GM12878 (cell line): ENCODE measurements at regions not wholly inside any gene's neighbourhood (a gene's known extent, or its start where the extent isn't known, plus 50 kb on each side); places are given as distances from the start of the nearest gene placed in this dataset.

Source experiments
- ATAC-seq: fragments of 200-7000 bp; cut with Tn5 transposase; 3 replicates; pipeline ENCODE4 v1.9.1; 2020; ENCODE audit warnings: mild to moderate bottlenecking, moderate library complexity
- BruUV-seq: library from RNA; stranded (reverse); fragments of 400-500 nt; replicated peaks from 2 replicates; lab custom pipeline; 2021; lab: Mats Ljungman, UMichigan
- CTCF ChIA-PET: fragments of 300-600 bp; sonication (Branson Sonifier 250); formaldehyde crosslinking; extraction: SDS; loops from one replicate; lab custom pipeline; 2021; ENCODE audit warnings: inconsistent platforms; lab: Yijun Ruan, JAX
- POLR2A ChIA-PET: fragments of 350-600 bp; formaldehyde crosslinking; extraction: SDS; loops from one replicate; lab custom pipeline; 2021; ENCODE audit warnings: inconsistent platforms; lab: Charles Lee
- RAD21 ChIA-PET: fragments of 300-600 bp; sonication (Branson Sonifier 250); formaldehyde crosslinking; loops from one replicate; lab custom pipeline; 2023; ENCODE audit warnings: antibody characterized with exemption; ENCODE audit not compliant: unreplicated experiment; lab: Charles Lee
- SMC1A ChIA-PET: fragments of 300-600 bp; sonication (Branson Sonifier 250); formaldehyde crosslinking; loops from one replicate; lab custom pipeline; 2023; ENCODE audit not compliant: unreplicated experiment, uncharacterized antibody; lab: Charles Lee
- DNase-seq: peaks from one replicate; pipeline ENCODE4 v3.0.0-alpha.2; 2011; ENCODE audit warnings: low read depth, low spot score
- FAIRE-seq: peaks from 3 replicates; lab custom pipeline; 2011; peaks lifted over from hg19 to GRCh38; lab: Jason Lieb, UNC
- H2AFZ ChIP-seq: 2 replicates; pipeline ENCODE4 v1.6.0; 2011; ENCODE audit warnings: low read depth, low read length, control low read depth; ENCODE audit not compliant: control insufficient read depth
- H3K27ac ChIP-seq: 2 replicates; pipeline ENCODE4 v1.5.1; 2011; ENCODE audit warnings: control low read depth; ENCODE audit not compliant: control insufficient read depth, insufficient read depth
- H3K27me3 ChIP-seq, 2 experiments: replicated peaks in 1 of 2; 2 replicates each; pipeline versions ENCODE4 v1.6.0 to v1.6.1; 2011; ENCODE audit warnings: low read length in 1 of 2; ENCODE audit not compliant: control insufficient read depth in 2 of 2, insufficient read depth in 2 of 2
- H3K36me3 ChIP-seq, 2 experiments: 2 replicates each; pipeline ENCODE4 v1.5.1; 2011; ENCODE audit warnings: low read length in 1 of 2; ENCODE audit not compliant: control insufficient read depth in 2 of 2, insufficient read depth in 2 of 2
- H3K4me1 ChIP-seq: 2 replicates; pipeline ENCODE4 v1.6.1; 2011; ENCODE audit warnings: mild to moderate bottlenecking, low read length, moderate library complexity, mixed read lengths; ENCODE audit not compliant: control insufficient read depth, insufficient read depth
- H3K4me2 ChIP-seq: 2 replicates; pipeline ENCODE4 v1.6.0; 2011; ENCODE audit warnings: control low read depth; ENCODE audit not compliant: control insufficient read depth, insufficient read depth
- H3K4me3 ChIP-seq: fragments of 200-600 bp; sonication (generic); 2 replicates; pipeline ENCODE4 v1.5.1; 2016
- H3K79me2 ChIP-seq: 2 replicates; pipeline ENCODE4 v1.6.0; 2011; ENCODE audit warnings: low read length; ENCODE audit not compliant: control insufficient read depth, insufficient read depth
- H3K9ac ChIP-seq: 2 replicates; pipeline ENCODE4 v1.8.0; 2011; ENCODE audit warnings: low read length, control low read depth, mixed read lengths; ENCODE audit not compliant: control insufficient read depth, insufficient read depth
- H3K9me3 ChIP-seq: replicated peaks from 3 replicates; pipeline ENCODE4 v1.5.1; 2011; ENCODE audit warnings: mild to moderate bottlenecking, low read length; ENCODE audit not compliant: control insufficient read depth, insufficient read depth
- H4K20me1 ChIP-seq: 2 replicates; pipeline ENCODE4 v1.6.0; 2011; ENCODE audit not compliant: control insufficient read depth, insufficient read depth
- ATF3 ChIP-seq: IDR thresholded peaks from 2 replicates; pipeline ENCODE4 v1.6.1; 2011; ENCODE audit warnings: low read depth, mild to moderate bottlenecking, low read length, moderate library complexity, borderline replicate concordance; ENCODE audit errors: extremely low read depth
- BMI1 ChIP-seq: fragments of 450-650 bp; IDR thresholded peaks from 2 replicates; pipeline ENCODE4 v1.6.1; 2016; ENCODE audit warnings: mild to moderate bottlenecking, moderate library complexity, borderline replicate concordance
- GATAD2B ChIP-seq: fragments of 450-650 bp; conservative IDR thresholded peaks from 2 replicates; pipeline ENCODE4 v1.6.1; 2017; ENCODE audit warnings: low read depth, mild to moderate bottlenecking, moderate library complexity
- HDAC2 ChIP-seq: fragments of 200-600 bp; sonication (generic); IDR thresholded peaks from 2 replicates; pipeline ENCODE4 v1.6.1; 2017
- IKZF2 ChIP-seq, 2 experiments: fragments of 450-650 bp; IDR thresholded peaks; 2 replicates each; pipeline ENCODE4 v1.6.1; 2017; ENCODE audit warnings: mild to moderate bottlenecking in 2 of 2, moderate library complexity in 2 of 2
- KDM1A ChIP-seq: fragments of 200-600 bp; sonication (generic); IDR thresholded peaks from 2 replicates; pipeline ENCODE4 v1.6.1; 2016; ENCODE audit warnings: borderline replicate concordance
- MAX ChIP-seq: IDR thresholded peaks from 2 replicates; pipeline ENCODE4 v1.6.1; 2012; ENCODE audit warnings: low read depth, low read length, improper control_type of control experiment
- MEF2A ChIP-seq: IDR thresholded peaks from 2 replicates; pipeline ENCODE4 v1.6.1; 2011; ENCODE audit warnings: low read depth, mild to moderate bottlenecking, low read length, moderate library complexity; ENCODE audit not compliant: insufficient read depth
- MEF2B ChIP-seq: fragments of 450-650 bp; IDR thresholded peaks from 2 replicates; pipeline ENCODE4 v1.6.1; 2018; ENCODE audit warnings: mild to moderate bottlenecking, moderate library complexity; ENCODE audit not compliant: partially characterized antibody, poor library complexity, severe bottlenecking
- POLR2AphosphoS2 ChIP-seq: IDR thresholded peaks from 2 replicates; pipeline ENCODE4 v1.6.1; 2011; ENCODE audit warnings: low read depth, mild to moderate bottlenecking, low read length, improper control_type of control experiment, moderate library complexity
- POU2F2 ChIP-seq: IDR thresholded peaks from 3 replicates; pipeline ENCODE4 v1.6.1; 2011; ENCODE audit warnings: low read depth, mild to moderate bottlenecking, low read length, borderline replicate concordance
- SRF ChIP-seq, 2 experiments: IDR thresholded peaks; 2 replicates each; pipeline ENCODE4 v1.6.1; 2011; ENCODE audit warnings: low read depth in 2 of 2, low read length in 2 of 2, mild to moderate bottlenecking in 1 of 2, moderate library complexity in 1 of 2
- STAT3 ChIP-seq: IDR thresholded peaks from 2 replicates; pipeline ENCODE4 v1.6.1; 2011; ENCODE audit warnings: low read depth, low read length, improper control_type of control experiment
- ZSCAN29 ChIP-seq: fragments of 450-650 bp; IDR thresholded peaks from 2 replicates; pipeline ENCODE4 v1.6.1; 2017; ENCODE audit warnings: mild to moderate bottlenecking, moderate library complexity
- WGBS: methylation state at CpG from one replicate; pipeline ENCODE4 v1.1.6; 2016; ENCODE audit warnings: low lambda C conversion rate; ENCODE audit not compliant: insufficient replicate concordance, insufficient coverage; ENCODE audit errors: missing lambda C conversion rate; 5-methylcytosine and 5-hydroxymethylcytosine counted together
- in situ Hi-C: fragments of 300-500 bp; cut with MboI; formaldehyde crosslinking; loops from 9 replicates; pipeline ENCODE4 v1.14.3; 2018; ENCODE audit warnings: mixed read lengths
- intact Hi-C: fragments of 100-400 bp; cut with micrococcal nuclease; formaldehyde crosslinking; loops from one replicate; pipeline ENCODE4 v1.14.2; 2022; ENCODE audit not compliant: unreplicated experiment

GRCh38 chr10:52977581-52977980 lies 205.0 kb upstream of the MBL2 start:
- ATAC-seq (no peak), FAIRE-seq (no peak), DNase-seq (no peak)
- Histone ChIP-seq H3K27me3 (no peaks in the 10 kb centered on the region), H3K4me3 (no peak overlapping the region), H4K20me1 (no peaks in the 10 kb centered on the region), H3K4me1 (no peaks in the 10 kb centered on the region), H2AFZ (no peak overlapping the region), H3K79me2 (no peaks in the 10 kb centered on the region), H3K9me3 (peaks cover 8% of the 10 kb centered on the region; the same call in 2 of the 3 replicates), H3K9ac (no peak overlapping the region), H3K27ac (no peak overlapping the region), H3K4me2 (no peak overlapping the region), H3K36me3 (no peaks in the 10 kb centered on the region)
- in situ Hi-C loops = no loop called here
- intact Hi-C loops = no loop called here
- BruUV-seq = no TSS peak
- RAD21 ChIA-PET = no interaction called here
- POLR2A ChIA-PET = interaction anchor here (0.6 kb wide), 1 partner anchor 130 kb away, joined by 3 read pairs; no protein-coding TSS in a partner anchor
- TF ChIP-seq KDM1A (no peak), SRF (IDR thresholded peaks at IDR 0.05; ENCODE audit: low read depth in 2 of 2, low read length in 2 of 2) (no peak), MAX (no peak)
- CTCF ChIA-PET = interaction anchor here (1.1 kb wide), 1 partner anchor 11 kb away, joined by 3 read pairs; no protein-coding TSS in a partner anchor
- WGBS = 51% methylated on average over 2 of the region's 2 CpGs
- SMC1A ChIA-PET = interaction anchor here (1.7 kb wide), 1 partner anchor 10 kb away, joined by 11 read pairs; no protein-coding TSS in a partner anchor

- FAIRE-seq = no peak
- Histone ChIP-seq H3K4me1 (peaks cover 31% of the 10 kb centered on the region), H3K4me3 (no peak overlapping the region), H4K20me1 (no peaks in the 10 kb centered on the region), H3K36me3 (no peaks in the 10 kb centered on the region), H3K27ac (no peak overlapping the region), H3K4me2 (no peak overlapping the region), H3K9ac (no peak overlapping the region), H2AFZ (no peak overlapping the region), H3K27me3 (no peaks in the 10 kb centered on the region), H3K9me3 (no peaks in the 10 kb centered on the region; the same call in 1 of the 3 replicates), H3K79me2 (no peaks in the 10 kb centered on the region)
- RAD21 ChIA-PET = no interaction called here
- POLR2A ChIA-PET = no interaction called here
- CTCF ChIA-PET = no interaction called here
- SMC1A ChIA-PET = interaction anchor here (0.9 to 4.2 kb wide), 8 partner anchors 10 to 79 kb away, joined by 3 to 29 read pairs (median 4); no protein-coding TSS in a partner anchor
- in situ Hi-C loops (no loop called here), intact Hi-C loops (loop anchor here (2.0 to 5.0 kb wide), 5 partner anchors 34 to 169 kb away; no protein-coding TSS in a partner anchor)
- ATAC-seq = no peak
- no peak for DNase-seq
- WGBS = 83% methylated on average over 4 of the region's 4 CpGs
- BruUV-seq = no TSS peak
- TF ChIP-seq ZSCAN29 = no peak
- no peak for TF ChIP-seq MEF2A
- no peak for TF ChIP-seq POU2F2
- TF ChIP-seq MEF2B = no peak
- TF ChIP-seq GATAD2B = no peak
- no peak for TF ChIP-seq BMI1
- no peak for TF ChIP-seq STAT3
- no peak for TF ChIP-seq IKZF2 (IDR thresholded peaks at IDR 0.05)
- TF ChIP-seq POLR2AphosphoS2 = no peak
- TF ChIP-seq ATF3 = no peak
- no peak for TF ChIP-seq HDAC2
Measured at GRCh38 chr10:52967806-52968795, 195.5 kb upstream of the MBL2 start.
